DMS153 (cell line): ENCODE measurements at regions not wholly inside any gene's neighbourhood (a gene's known extent, or its start where the extent isn't known, plus 50 kb on each side); places are given as distances from the start of the nearest gene placed in this dataset.

Experiments
- DNase-seq: peaks from one replicate; lab custom pipeline; 2025; lab: John Stamatoyannopoulos, UW

- DNase-seq: no peak
Measured at GRCh38 chr15:37698679-37699078, 235.8 kb upstream of the TMCO5A start.

- DNase-seq: no peak
Measured at GRCh38 chr15:37701230-37701629, 233.2 kb upstream of the TMCO5A start.

- peak; percentile 78 for DNase-seq
Measured at GRCh38 chr15:37709669-37710068, 224.8 kb upstream of the TMCO5A start.

GRCh38 chr15:37715101-37715500 lies 219.3 kb upstream of the TMCO5A start:
- no peak for DNase-seq

GRCh38 chr15:37720267-37720666 lies 214.2 kb upstream of the TMCO5A start:
- no peak for DNase-seq

GRCh38 chr15:37731146-37731746 lies 203.2 kb upstream of the TMCO5A start:
- no peak for DNase-seq

- DNase-seq: no peak
Measured at GRCh38 chr15:37733628-37734027, 200.8 kb upstream of the TMCO5A start.

GRCh38 chr15:37740623-37741141 lies 193.8 kb upstream of the TMCO5A start:
- no peak for DNase-seq

GRCh38 chr15:37743826-37744225 lies 190.6 kb upstream of the TMCO5A start:
- DNase-seq: no peak

GRCh38 chr15:37744521-37744920 lies 189.9 kb upstream of the TMCO5A start:
- no peak for DNase-seq

GRCh38 chr15:37751401-37751800 lies 183.0 kb upstream of the TMCO5A start:
- no peak for DNase-seq

GRCh38 chr15:37756407-37756806 lies 178.0 kb upstream of the TMCO5A start:
- no peak for DNase-seq

- DNase-seq: no peak
Measured at GRCh38 chr15:37758412-37758811, 176.0 kb upstream of the TMCO5A start.

GRCh38 chr15:37764733-37765191 lies 169.7 kb upstream of the TMCO5A start:
- no peak for DNase-seq

- peak; percentile 22 for DNase-seq
Measured at GRCh38 chr15:37765786-37766185, 168.7 kb upstream of the TMCO5A start.

- no peak for DNase-seq
Measured at GRCh38 chr15:37767841-37768455, 166.5 kb upstream of the TMCO5A start.

GRCh38 chr15:37771465-37771864 lies 163.0 kb upstream of the TMCO5A start:
- peak; percentile 21 for DNase-seq

GRCh38 chr15:37773111-37773860 lies 161.2 kb upstream of the TMCO5A start:
- no peak for DNase-seq

GRCh38 chr15:37774961-37775360 lies 159.5 kb upstream of the TMCO5A start:
- DNase-seq: no peak

GRCh38 chr15:37777006-37777405 lies 157.4 kb upstream of the TMCO5A start:
- no peak for DNase-seq

GRCh38 chr15:37783290-37783689 lies 151.2 kb upstream of the TMCO5A start:
- no peak for DNase-seq

GRCh38 chr15:37788330-37788729 lies 146.1 kb upstream of the TMCO5A start:
- no peak for DNase-seq
